Keratinocyte (primary cell): ENCODE measurements at regions not wholly inside any gene's neighbourhood (a gene's known extent, or its start where the extent isn't known, plus 50 kb on each side); places are given as distances from the start of the nearest gene placed in this dataset.

Experiments used
- CTCF ChIP-seq, 3 experiments: IDR thresholded peaks in 1 of 3; conservative IDR thresholded peaks in 1 of 3; optimal IDR thresholded peaks in 1 of 3; 2 replicates in 2 of 3; 3 replicates in 1 of 3; pipeline versions ENCODE3 to v1.5.1; 2011; ENCODE audit warnings: low read length in 3 of 3, mild to moderate bottlenecking in 3 of 3, moderate library complexity in 2 of 3, control low read depth in 1 of 3, inconsistent platforms in 1 of 3; ENCODE audit not compliant: insufficient read depth in 2 of 3; ENCODE audit errors: extremely low read depth in 1 of 3
- EZH2 ChIP-seq: IDR thresholded peaks from one replicate; pipeline ENCODE4 v1.6.1; 2012; ENCODE audit warnings: inconsistent platforms, mild to moderate bottlenecking, low read length, moderate library complexity

DNA sequence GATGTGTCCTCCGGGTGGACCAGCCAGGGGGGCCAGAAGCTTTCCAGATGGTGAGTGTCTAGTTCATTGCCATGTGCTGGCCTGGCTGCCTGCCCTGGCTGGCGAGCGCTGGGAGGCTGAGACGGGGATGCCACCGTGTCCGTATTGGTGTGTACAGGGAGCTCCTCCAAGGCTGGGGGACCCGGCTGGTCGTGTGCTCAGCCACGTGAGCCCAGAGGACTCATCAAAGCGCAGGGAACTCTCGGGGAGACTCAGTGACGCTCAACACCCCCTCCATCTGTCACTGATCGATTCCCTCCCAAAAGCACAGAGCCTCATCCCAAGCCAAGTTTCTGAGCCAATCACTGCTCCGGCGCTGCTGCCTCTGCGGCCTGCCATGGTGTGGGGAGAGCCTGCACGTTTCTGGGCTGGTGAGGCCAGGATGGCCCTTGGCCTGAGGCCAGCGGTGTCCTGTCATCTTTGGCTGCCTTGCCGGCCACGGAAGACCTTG, 423.7 kb downstream of the SHANK2 start:
- TF ChIP-seq CTCF (optimal IDR thresholded peaks at IDR 0.05 in 1 of 3, IDR thresholded peaks at IDR 0.05 in 1 of 3, conservative IDR thresholded peaks at IDR 0.05 in 1 of 3; ENCODE audit: extremely low read depth in 1 of 3, insufficient read depth in 2 of 3, low read length in 3 of 3), result no peak
- TF ChIP-seq EZH2, result no peak
